Breast epithelium (tissue), 3 donors: ENCODE measurements at regions not wholly inside any gene's neighbourhood (a gene's known extent, or its start where the extent isn't known, plus 50 kb on each side); places are given as distances from the start of the nearest gene placed in this dataset.

ENCODE experiments used
- CTCF ChIP-seq, 3 donors: fragments of 450-650 bp; IDR thresholded peaks; one replicate each; pipeline ENCODE4 v1.5.1; 2016 to 2017; ENCODE audit warnings: antibody characterized with exemption in 3 of 3, mild to moderate bottlenecking in 3 of 3, moderate library complexity in 3 of 3
- POLR2A ChIP-seq: fragments of 450-650 bp; IDR thresholded peaks from one replicate; pipeline ENCODE4 v1.6.1; 2016; ENCODE audit warnings: antibody characterized with exemption, mild to moderate bottlenecking, moderate library complexity
- POLR2AphosphoS5 ChIP-seq, 3 donors: sonication (generic); formaldehyde crosslinking; IDR thresholded peaks; one replicate each; pipeline ENCODE4 v1.6.1; 2017; ENCODE audit warnings: antibody characterized with exemption in 3 of 3

- TF ChIP-seq POLR2A (no peak), POLR2AphosphoS5 (IDR thresholded peaks at IDR 0.05) (no peak), CTCF (IDR thresholded peaks at IDR 0.05) (no peak)
These were observed 81.1 kb upstream of the ST6GALNAC5 start for GRCh38 chr1:76786222-76786621.
